ENCODE measurements at regions not wholly inside any gene's neighbourhood (a gene's known extent, or its start where the extent isn't known, plus 50 kb on each side); places are given as distances from the start of the nearest gene placed in this dataset.

DNA sequence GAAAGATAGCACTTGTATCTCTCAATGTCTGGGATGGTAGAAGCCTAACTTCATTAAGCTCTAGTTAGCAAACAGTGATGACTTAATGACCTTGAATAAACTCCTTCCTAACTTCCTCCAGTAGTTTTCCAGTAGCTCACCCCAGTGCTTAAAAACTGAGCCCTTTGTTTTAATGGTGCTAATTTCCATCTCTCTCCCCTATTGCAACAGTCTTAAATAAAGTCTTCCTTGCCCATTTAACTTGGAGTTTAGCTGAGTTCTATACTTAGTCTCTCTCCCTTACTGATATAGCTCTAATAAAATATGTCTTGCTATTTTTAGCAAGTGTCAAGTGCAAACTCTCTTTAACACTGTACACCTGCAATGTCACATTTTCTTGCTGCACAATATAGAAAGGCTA is 267.0 kb downstream of the CCDC85A start:
- Histone ChIP-seq H3K27ac (ENCODE audit: insufficient read depth, low read depth, low read length) (no peak overlapping the region), H3K79me2 (ENCODE audit: control insufficient read depth, insufficient read depth, low read length) (no peaks in the 10 kb centered on the region), H3K9ac (replicated peaks; ENCODE audit: extremely low read depth, insufficient read depth, low read length) (no peak overlapping the region), H4K20me1 (replicated peaks; ENCODE audit: control insufficient read depth, extremely low read depth, insufficient read depth, low read length) (no peaks in the 10 kb centered on the region), H3K4me3 (replicated peaks in 1 of 3; ENCODE audit: insufficient read depth in 1 of 3, low read depth in 1 of 3, low read length in 3 of 3) (no peak overlapping the region), H3K36me3 (ENCODE audit: control insufficient read depth in 2 of 2, extremely low read depth in 1 of 2, insufficient read depth in 2 of 2, low read length in 2 of 2) (no peaks in the 10 kb centered on the region), H3K4me1 (ENCODE audit: control insufficient read depth, extremely low read depth, insufficient read depth, low read length) (no peaks in the 10 kb centered on the region), H3K9me1 (replicated peaks; ENCODE audit: control insufficient read depth, extremely low read depth, insufficient read depth, low read length) (no peaks in the 10 kb centered on the region), H3K27me3 (ENCODE audit: control insufficient read depth in 2 of 2, insufficient read depth in 2 of 2, low read length in 2 of 2) (peaks cover 2 to 3% of the 10 kb centered on the region in 2 experiments), H3K4me2 (ENCODE audit: insufficient read depth, low read length) (no peak overlapping the region), H3K9me3 (replicated peaks; ENCODE audit: control insufficient read depth, insufficient read depth, low read length) (no peaks in the 10 kb centered on the region), H2AFZ (ENCODE audit: low read depth, low read length) (no peak overlapping the region)
- no peak for TF ChIP-seq JUN (IDR thresholded peaks at IDR 0.05; ENCODE audit: borderline replicate concordance, insufficient read depth, insufficient read length, low read depth)
- TF ChIP-seq, protein P1, sequence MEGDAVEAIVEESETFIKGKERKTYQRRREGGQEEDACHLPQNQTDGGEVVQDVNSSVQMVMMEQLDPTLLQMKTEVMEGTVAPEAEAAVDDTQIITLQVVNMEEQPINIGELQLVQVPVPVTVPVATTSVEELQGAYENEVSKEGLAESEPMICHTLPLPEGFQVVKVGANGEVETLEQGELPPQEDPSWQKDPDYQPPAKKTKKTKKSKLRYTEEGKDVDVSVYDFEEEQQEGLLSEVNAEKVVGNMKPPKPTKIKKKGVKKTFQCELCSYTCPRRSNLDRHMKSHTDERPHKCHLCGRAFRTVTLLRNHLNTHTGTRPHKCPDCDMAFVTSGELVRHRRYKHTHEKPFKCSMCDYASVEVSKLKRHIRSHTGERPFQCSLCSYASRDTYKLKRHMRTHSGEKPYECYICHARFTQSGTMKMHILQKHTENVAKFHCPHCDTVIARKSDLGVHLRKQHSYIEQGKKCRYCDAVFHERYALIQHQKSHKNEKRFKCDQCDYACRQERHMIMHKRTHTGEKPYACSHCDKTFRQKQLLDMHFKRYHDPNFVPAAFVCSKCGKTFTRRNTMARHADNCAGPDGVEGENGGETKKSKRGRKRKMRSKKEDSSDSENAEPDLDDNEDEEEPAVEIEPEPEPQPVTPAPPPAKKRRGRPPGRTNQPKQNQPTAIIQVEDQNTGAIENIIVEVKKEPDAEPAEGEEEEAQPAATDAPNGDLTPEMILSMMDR (IDR thresholded peaks at IDR 0.05; ENCODE audit: extremely low read depth in 1 of 2, insufficient read depth in 1 of 2, low read depth in 1 of 2, low read length in 2 of 2): no peak
- no peak for TF ChIP-seq POLR2A (IDR thresholded peaks at IDR 0.05; ENCODE audit: low read depth, low read length)
- no peak for TF ChIP-seq FOS (IDR thresholded peaks at IDR 0.05; ENCODE audit: borderline replicate concordance, insufficient read depth, low read length)
- DNase-seq (ENCODE audit: low read depth, low spot score) (no peak), FAIRE-seq (no peak)
- CTCF ChIA-PET: interaction anchor here (1.1 kb wide), 1 partner anchor 13 kb away, joined by 4 read pairs; no protein-coding TSS in a partner anchor
- BruUV-seq (replicated peaks): no TSS peak
- POLR2A ChIA-PET: interaction anchor here (0.6 kb wide), 1 partner anchor 29 kb away, joined by 4 read pairs; no protein-coding TSS in a partner anchor
- dilution Hi-C loops (cut with MboI; ENCODE audit: extremely low pct_ligation_motif_present, low sequenced_read_pairs) (no loop called here), intact Hi-C loops (cut with micrococcal nuclease) (no loop called here)

DNA sequence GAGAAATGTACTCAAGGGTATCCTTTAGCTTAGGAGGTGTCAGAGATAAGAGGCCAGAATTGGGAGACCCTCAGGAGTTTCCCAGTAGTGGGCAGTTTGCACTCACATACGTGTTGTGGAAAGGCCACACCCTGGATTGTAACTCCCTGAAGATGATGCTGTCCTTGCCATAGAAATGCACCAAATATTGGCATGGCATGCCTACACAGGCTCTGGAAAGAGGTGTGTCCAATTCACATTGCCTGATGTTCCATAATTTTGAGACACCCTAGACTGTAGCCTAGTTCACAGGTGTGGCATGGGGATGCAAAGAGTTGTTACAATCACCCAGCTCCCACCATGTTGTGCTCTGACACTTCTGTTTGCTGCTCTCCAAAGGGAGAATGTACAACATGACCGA is 271.9 kb downstream of the CCDC85A start:
- Histone ChIP-seq H3K4me1 (ENCODE audit: control insufficient read depth, extremely low read depth, insufficient read depth, low read length) (no peaks in the 10 kb centered on the region), H2AFZ (ENCODE audit: low read depth, low read length) (no peak overlapping the region), H4K20me1 (replicated peaks; ENCODE audit: control insufficient read depth, extremely low read depth, insufficient read depth, low read length) (no peaks in the 10 kb centered on the region), H3K9me3 (replicated peaks; ENCODE audit: control insufficient read depth, insufficient read depth, low read length) (no peaks in the 10 kb centered on the region), H3K9me1 (replicated peaks; ENCODE audit: control insufficient read depth, extremely low read depth, insufficient read depth, low read length) (no peaks in the 10 kb centered on the region), H3K27ac (ENCODE audit: insufficient read depth, low read depth, low read length) (no peak overlapping the region), H3K36me3 (ENCODE audit: control insufficient read depth in 2 of 2, extremely low read depth in 1 of 2, insufficient read depth in 2 of 2, low read length in 2 of 2) (no peaks in the 10 kb centered on the region), H3K79me2 (ENCODE audit: control insufficient read depth, insufficient read depth, low read length) (no peaks in the 10 kb centered on the region), H3K4me2 (ENCODE audit: insufficient read depth, low read length) (no peak overlapping the region), H3K9ac (replicated peaks; ENCODE audit: extremely low read depth, insufficient read depth, low read length) (no peak overlapping the region), H3K4me3 (replicated peaks in 1 of 3; ENCODE audit: insufficient read depth in 1 of 3, low read depth in 1 of 3, low read length in 3 of 3) (no peak overlapping the region), H3K27me3 (ENCODE audit: control insufficient read depth in 2 of 2, insufficient read depth in 2 of 2, low read length in 2 of 2) (peaks cover 3 to 5% of the 10 kb centered on the region in 2 experiments)
- DNase-seq (ENCODE audit: low read depth, low spot score) (no peak), FAIRE-seq (no peak)
- ChIA-PET CTCF (interaction anchor here (0.7 to 1.8 kb wide), 2 partner anchors 16 to 267 kb away, joined by 3 read pairs; no protein-coding TSS in a partner anchor), POLR2A (no interaction called here)
- intact Hi-C loops (cut with micrococcal nuclease) (no loop called here), dilution Hi-C loops (cut with MboI; ENCODE audit: extremely low pct_ligation_motif_present, low sequenced_read_pairs) (no loop called here)
- BruUV-seq (replicated peaks): no TSS peak
- TF ChIP-seq POLR2A (IDR thresholded peaks at IDR 0.05; ENCODE audit: low read depth, low read length) (no peak), FOS (IDR thresholded peaks at IDR 0.05; ENCODE audit: borderline replicate concordance, insufficient read depth, low read length) (no peak), GATA2 (IDR thresholded peaks at IDR 0.05; ENCODE audit: insufficient read depth, insufficient read length, low read depth, low read length) (no peak), JUN (IDR thresholded peaks at IDR 0.05; ENCODE audit: borderline replicate concordance, insufficient read depth, insufficient read length, low read depth) (no peak), MYC (IDR thresholded peaks at IDR 0.05; ENCODE audit: low read depth, low read length) (no peak), EZH2 (IDR thresholded peaks at IDR 0.05; ENCODE audit: borderline replicate concordance, low read depth, low read length, severe bottlenecking) (no peak), MAX (IDR thresholded peaks at IDR 0.05; ENCODE audit: insufficient read depth, insufficient read length) (no peak), POLR2AphosphoS5 (IDR thresholded peaks at IDR 0.05; ENCODE audit: insufficient read depth, low read depth, low read length) (no peak)
- TF ChIP-seq, protein P1 (IDR thresholded peaks at IDR 0.05; ENCODE audit: extremely low read depth in 1 of 2, insufficient read depth in 1 of 2, low read depth in 1 of 2, low read length in 2 of 2): no peak

All from endothelial cell of umbilical vein (primary cell).